Activated T-helper 1 cell treated with anti-CD3 and anti-CD28 coated beads, Interleukin-12 subunit alpha, Interleukin-12 subunit beta, Interleukin-2, Interleukin-4 antibody, amounts not matched to agents 30 ng/mL and 10 ng/mL and 1 ng/mL, durations not matched to agents 14 hours and 24 hours and 36 hours (primary cell): ENCODE measurements at regions not wholly inside any gene's neighbourhood (a gene's known extent, or its start where the extent isn't known, plus 50 kb on each side); places are given as distances from the start of the nearest gene placed in this dataset.

ENCODE experiments used
- DNase-seq: peaks from one replicate; pipeline ENCODE4 v3.0.0; 2021; ENCODE audit warnings: low spot score
- H3K27ac Mint-ChIP-seq: one replicate; pipeline ENCODE4 v1.8.0; 2021; ENCODE audit warnings: mild to moderate bottlenecking, mixed read lengths
- H3K27me3 Mint-ChIP-seq: one replicate; pipeline ENCODE4 v1.8.0; 2022; ENCODE audit warnings: mild to moderate bottlenecking, moderate library complexity, mixed read lengths; ENCODE audit not compliant: insufficient read depth
- H3K36me3 Mint-ChIP-seq: one replicate; pipeline ENCODE4 v1.8.0; 2021; ENCODE audit warnings: low read depth, mixed read lengths
- H3K4me1 Mint-ChIP-seq: one replicate; pipeline ENCODE4 v1.8.0; 2021; ENCODE audit warnings: low read depth, mixed read lengths
- H3K4me3 Mint-ChIP-seq: one replicate; pipeline ENCODE4 v1.8.0; 2021; ENCODE audit warnings: mild to moderate bottlenecking, moderate library complexity, mixed read lengths
- H3K9me3 Mint-ChIP-seq: one replicate; pipeline ENCODE4 v1.8.0; 2021; ENCODE audit warnings: mixed read lengths
- intact Hi-C: fragments of 100-400 bp; cut with micrococcal nuclease; formaldehyde crosslinking; loops from one replicate; pipeline ENCODE4 v1.15.1; 2024

DNA sequence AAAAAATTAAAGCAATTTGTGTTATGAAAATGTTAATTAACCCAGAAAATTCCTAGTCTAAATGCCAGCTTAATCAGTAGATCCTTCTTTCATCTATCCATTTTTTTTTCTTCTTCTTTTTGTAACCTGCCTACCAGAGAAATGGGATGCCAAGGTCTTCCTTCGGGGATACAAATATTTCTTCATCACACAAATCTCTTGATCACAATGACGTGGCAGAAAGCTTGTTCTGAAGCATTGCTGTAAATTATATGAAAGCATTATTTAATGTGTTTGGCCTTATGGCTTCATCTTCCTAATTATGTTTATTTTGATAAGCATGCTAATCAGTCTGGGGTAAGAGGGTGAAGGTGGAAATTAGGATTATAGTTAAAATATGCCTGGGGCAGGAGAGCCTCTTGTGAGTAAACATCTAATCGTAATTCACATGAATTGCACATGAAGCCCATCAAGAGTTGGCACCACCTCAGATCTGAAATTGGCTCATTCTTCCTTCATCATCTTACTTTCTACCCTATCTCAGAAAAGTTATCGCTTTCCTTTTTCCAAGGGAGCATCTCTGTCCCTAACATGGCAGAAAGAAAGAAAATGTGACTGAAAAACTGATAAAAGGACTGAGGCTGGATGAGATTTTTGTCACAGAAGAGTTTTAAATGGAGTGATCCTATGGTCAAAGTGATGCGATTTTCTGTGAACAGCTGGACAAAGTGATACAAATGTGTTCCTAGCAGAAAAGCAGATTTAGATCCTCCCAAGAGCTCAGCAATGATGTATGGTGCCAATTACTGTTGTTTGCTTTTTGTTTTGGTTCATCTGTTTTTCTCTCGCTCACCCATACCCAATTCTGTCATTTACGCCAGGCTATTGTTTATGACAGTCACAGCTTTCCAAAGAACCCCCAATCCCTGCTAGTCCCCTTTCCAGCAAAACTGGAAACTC, 76.9 kb upstream of the PMAIP1 start:
- no peaks in the 10 kb centered on the region for H3K4me1 Mint-ChIP-seq
- peaks cover 12% of the 10 kb centered on the region for H3K27me3 Mint-ChIP-seq
- no peaks in the 10 kb centered on the region for H3K9me3 Mint-ChIP-seq
- no peak for DNase-seq
- no peak overlapping the region for H3K4me3 Mint-ChIP-seq
- intact Hi-C loops = loop anchor here (1.0 kb wide), 4 partner anchors 40 to 364 kb away; partner anchors contain the start of gene CCBE1
- H3K36me3 Mint-ChIP-seq = no peaks in the 10 kb centered on the region
- H3K27ac Mint-ChIP-seq = no peak overlapping the region

DNA sequence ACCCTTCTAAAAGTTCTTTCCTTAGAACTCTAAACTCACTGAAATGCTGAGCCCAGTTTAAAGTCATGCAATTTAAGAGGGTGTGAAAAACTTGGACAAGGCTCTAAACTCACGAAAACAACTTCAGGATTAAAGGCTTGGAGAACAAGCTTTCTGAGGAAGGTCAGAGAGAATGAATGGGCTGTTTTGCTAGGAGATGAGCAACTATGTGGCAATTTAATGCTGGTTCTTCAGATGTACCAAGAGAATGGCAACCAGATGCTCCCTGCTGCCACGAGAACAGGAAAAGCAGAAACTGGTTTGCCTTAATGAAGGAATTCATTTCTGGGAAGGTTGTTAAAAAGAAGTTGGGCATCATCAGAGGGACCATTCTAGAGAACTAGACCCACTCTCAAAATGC, 77.8 kb upstream of the PMAIP1 start:
- H3K27ac Mint-ChIP-seq = no peak overlapping the region
- no peaks in the 10 kb centered on the region for H3K9me3 Mint-ChIP-seq
- H3K4me3 Mint-ChIP-seq = no peak overlapping the region
- intact Hi-C loops = no loop called here
- no peak for DNase-seq
- no peaks in the 10 kb centered on the region for H3K36me3 Mint-ChIP-seq
- H3K27me3 Mint-ChIP-seq = peaks cover 12% of the 10 kb centered on the region
- no peaks in the 10 kb centered on the region for H3K4me1 Mint-ChIP-seq

DNA sequence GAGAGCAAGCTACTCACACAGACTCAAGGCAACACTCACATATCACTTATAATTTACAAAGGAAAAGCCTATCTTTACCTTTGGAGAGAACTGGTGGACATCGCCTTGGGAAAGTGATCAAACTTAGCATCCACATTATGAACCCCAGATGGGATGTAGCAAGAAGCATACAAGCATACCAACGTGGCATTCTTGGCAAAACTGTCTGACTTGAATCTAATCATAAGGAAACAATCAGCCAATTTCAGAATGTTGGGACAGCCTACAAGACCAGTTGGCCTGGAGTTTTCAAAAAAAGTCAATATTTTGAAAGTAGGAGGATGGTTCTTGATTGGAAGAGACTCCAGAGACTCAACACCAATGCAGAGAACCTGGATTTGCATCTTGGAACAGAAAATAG, 79.1 kb upstream of the PMAIP1 start:
- Mint-ChIP-seq H3K36me3 (no peaks in the 10 kb centered on the region), H3K4me3 (no peak overlapping the region), H3K27me3 (peaks cover 12% of the 10 kb centered on the region), H3K4me1 (no peaks in the 10 kb centered on the region), H3K27ac (no peak overlapping the region), H3K9me3 (no peaks in the 10 kb centered on the region)
- intact Hi-C loops = no loop called here
- no peak for DNase-seq

DNA sequence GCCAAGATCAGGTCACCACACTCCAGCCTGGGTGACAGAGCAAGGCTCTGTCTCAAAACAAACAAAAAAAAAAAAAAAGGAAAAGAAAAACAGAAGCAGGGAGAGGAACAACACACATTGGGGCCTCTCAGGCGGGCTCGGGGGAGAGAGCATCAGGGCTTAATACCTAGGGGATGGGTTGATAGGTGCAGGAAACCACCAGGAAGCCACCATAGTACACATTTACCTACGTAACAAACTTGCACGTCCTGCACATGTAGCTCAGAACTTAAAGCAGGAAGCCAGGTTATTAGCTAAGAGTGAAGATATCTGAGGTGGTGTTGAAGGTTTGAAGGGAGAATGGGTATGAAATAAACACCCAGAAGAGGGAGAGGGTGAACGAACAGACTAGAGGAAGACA, 81.0 kb upstream of the PMAIP1 start:
- no peak for DNase-seq
- intact Hi-C loops = no loop called here
- peaks cover 14% of the 10 kb centered on the region for H3K27me3 Mint-ChIP-seq
- no peaks in the 10 kb centered on the region for H3K36me3 Mint-ChIP-seq
- no peak overlapping the region for H3K27ac Mint-ChIP-seq
- H3K4me3 Mint-ChIP-seq = no peak overlapping the region
- no peaks in the 10 kb centered on the region for H3K4me1 Mint-ChIP-seq
- no peaks in the 10 kb centered on the region for H3K9me3 Mint-ChIP-seq

DNA sequence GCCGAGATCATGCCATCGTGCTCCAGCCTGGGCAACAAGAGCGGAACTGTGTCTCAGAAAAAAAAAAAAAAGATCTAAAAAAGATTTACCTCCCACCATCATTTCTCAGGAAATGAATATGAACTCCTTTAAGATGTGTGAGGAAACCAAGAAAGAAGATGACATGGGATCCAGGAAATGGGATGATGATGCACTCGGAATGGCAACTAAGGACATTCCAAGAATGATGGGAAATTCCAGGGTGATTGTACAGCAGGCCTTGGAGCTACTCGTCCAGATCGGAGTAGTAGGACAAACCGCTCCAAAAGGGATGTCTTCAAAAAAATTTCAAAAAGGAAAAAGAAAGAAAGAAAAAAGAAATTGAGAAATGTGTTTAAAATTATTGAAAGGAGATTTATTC, 84.9 kb upstream of the PMAIP1 start:
- no peaks in the 10 kb centered on the region for H3K9me3 Mint-ChIP-seq
- no peak overlapping the region for H3K4me3 Mint-ChIP-seq
- no peak overlapping the region for H3K27ac Mint-ChIP-seq
- intact Hi-C loops = no loop called here
- no peaks in the 10 kb centered on the region for H3K36me3 Mint-ChIP-seq
- DNase-seq = no peak
- H3K4me1 Mint-ChIP-seq = no peaks in the 10 kb centered on the region
- H3K27me3 Mint-ChIP-seq = peaks cover 21% of the 10 kb centered on the region

DNA sequence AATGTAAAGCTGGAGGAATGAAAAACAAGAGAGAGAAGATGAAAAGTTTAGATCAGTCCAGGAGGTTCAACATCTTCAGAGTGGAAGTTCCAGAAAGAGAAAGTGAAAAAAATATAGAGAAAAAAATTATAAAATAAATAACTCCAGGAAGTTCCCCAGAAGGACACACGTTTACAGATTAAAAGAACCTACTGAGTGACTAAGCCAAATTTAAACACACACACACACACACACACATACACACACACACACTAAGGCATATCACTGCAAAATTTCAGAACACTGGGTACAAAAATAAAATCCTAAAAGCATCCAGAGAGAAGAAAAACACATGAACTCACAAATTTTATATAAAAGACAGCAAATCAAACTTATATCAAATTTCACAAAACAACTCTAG, 85.9 kb upstream of the PMAIP1 start:
- H3K4me3 Mint-ChIP-seq = no peak overlapping the region
- no peaks in the 10 kb centered on the region for H3K9me3 Mint-ChIP-seq
- H3K36me3 Mint-ChIP-seq = no peaks in the 10 kb centered on the region
- no peaks in the 10 kb centered on the region for H3K4me1 Mint-ChIP-seq
- intact Hi-C loops = no loop called here
- no peak for DNase-seq
- no peak overlapping the region for H3K27ac Mint-ChIP-seq
- H3K27me3 Mint-ChIP-seq = peaks cover 19% of the 10 kb centered on the region

DNA sequence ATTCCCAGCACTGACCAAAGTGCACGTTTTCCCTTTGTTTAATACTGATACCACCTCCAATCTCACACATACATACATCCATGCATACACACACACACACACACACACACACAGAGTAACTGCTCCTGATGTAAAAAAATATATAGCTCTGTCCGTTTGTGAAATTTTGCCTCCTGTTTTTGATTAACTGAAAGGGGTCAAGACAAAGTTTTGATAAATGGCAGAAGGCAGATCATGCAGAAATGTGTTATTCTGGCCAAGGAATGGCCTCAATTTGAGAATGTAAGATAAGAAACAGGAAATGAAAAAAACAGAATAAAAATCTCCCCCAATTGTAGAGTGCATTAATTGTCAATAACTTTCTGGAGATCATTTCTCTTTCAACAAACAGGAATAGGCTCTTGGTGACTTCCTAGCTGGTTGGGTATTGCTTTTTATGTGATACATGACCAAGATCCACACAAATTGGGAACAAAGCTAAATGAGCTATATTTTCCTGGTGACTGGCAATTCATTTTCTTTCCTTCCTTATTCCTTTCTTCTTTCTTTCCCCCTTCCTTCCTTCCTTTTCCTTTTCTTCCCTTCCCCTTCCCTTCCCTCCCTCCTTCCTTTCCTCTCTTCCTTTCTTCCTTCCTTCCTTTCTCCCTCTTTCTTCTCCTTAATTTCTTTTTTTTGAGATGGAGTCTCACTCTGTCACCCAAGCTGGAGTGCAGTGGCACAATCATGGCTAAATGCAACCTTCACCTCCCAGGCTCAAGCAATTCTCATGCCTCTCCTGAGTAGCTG, 88.9 kb upstream of the PMAIP1 start:
- no peak for DNase-seq
- no peak overlapping the region for H3K4me3 Mint-ChIP-seq
- H3K4me1 Mint-ChIP-seq = no peaks in the 10 kb centered on the region
- H3K36me3 Mint-ChIP-seq = no peaks in the 10 kb centered on the region
- intact Hi-C loops = no loop called here
- H3K9me3 Mint-ChIP-seq = no peaks in the 10 kb centered on the region
- H3K27me3 Mint-ChIP-seq = peaks cover 30% of the 10 kb centered on the region
- H3K27ac Mint-ChIP-seq = no peak overlapping the region

DNA sequence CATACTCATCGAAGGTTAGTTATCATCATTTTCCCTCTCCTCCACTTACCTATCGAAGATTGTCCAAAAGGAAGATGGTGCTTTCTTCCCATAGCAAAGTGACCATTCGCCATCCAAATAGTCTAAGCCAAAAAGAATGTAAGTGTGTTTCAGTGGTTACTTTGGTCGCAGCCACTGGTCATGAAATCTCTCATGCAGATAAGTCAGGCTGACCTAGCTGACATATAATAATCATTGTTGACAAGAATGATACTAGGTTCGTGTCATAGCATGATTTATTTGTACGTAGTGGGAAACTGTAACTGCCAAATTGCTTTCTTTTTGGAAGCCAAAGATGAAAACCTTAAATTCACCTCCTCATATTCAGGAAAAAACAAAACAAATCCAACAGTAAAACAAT, 89.6 kb upstream of the PMAIP1 start:
- Mint-ChIP-seq H3K27ac (no peak overlapping the region), H3K4me3 (no peak overlapping the region), H3K9me3 (no peaks in the 10 kb centered on the region), H3K4me1 (no peaks in the 10 kb centered on the region), H3K36me3 (no peaks in the 10 kb centered on the region), H3K27me3 (peaks cover 30% of the 10 kb centered on the region)
- DNase-seq = no peak
- intact Hi-C loops = no loop called here

DNA sequence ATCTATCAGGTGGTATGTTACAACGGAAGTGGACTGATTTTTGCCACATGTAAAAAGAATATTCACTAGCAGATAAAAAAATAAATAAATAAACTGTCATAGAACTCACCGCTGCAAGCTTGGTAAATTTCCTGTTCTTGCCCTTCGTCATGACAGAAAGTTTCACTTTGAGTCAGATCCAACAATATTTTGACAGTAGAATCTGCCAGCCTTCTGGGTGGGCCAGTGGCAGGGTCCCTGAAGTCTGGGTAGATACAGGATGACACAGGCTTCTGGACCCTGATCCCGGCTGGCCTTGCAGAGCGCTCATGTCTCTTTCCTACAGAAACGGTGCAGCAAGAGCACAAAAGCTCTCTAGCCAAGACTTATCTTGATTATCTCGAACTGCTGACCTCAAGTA, 97.8 kb upstream of the PMAIP1 start:
- H3K4me1 Mint-ChIP-seq = peaks cover 10% of the 10 kb centered on the region
- no peaks in the 10 kb centered on the region for H3K9me3 Mint-ChIP-seq
- intact Hi-C loops = no loop called here
- no peak overlapping the region for H3K4me3 Mint-ChIP-seq
- H3K27me3 Mint-ChIP-seq = peaks cover 19% of the 10 kb centered on the region
- H3K36me3 Mint-ChIP-seq = no peaks in the 10 kb centered on the region
- H3K27ac Mint-ChIP-seq = no peak overlapping the region
- DNase-seq = no peak

DNA sequence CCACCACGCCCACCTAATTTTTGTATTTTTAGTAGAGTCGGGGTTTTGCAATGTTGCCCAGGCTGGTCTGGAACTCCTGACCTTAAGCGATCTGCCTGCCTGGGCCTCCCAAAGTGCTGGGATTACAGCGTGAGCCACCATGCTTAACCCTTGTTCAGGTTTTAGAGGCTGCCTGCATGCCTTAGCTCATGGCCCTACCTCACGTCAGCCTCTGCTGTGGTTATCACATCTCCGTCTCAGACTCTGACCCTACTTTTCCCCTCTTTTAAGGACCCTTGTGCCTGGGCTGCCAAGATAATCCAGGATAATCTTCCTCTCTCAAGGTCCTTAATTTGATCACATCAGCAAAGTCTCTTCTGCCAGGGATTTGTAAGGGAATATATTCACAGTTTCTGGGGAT, 98.2 kb upstream of the PMAIP1 start:
- Mint-ChIP-seq H3K4me1 (peaks cover 10% of the 10 kb centered on the region), H3K4me3 (no peak overlapping the region), H3K9me3 (no peaks in the 10 kb centered on the region), H3K36me3 (no peaks in the 10 kb centered on the region), H3K27me3 (peaks cover 15% of the 10 kb centered on the region), H3K27ac (no peak overlapping the region)
- intact Hi-C loops = no loop called here
- DNase-seq = no peak

DNA sequence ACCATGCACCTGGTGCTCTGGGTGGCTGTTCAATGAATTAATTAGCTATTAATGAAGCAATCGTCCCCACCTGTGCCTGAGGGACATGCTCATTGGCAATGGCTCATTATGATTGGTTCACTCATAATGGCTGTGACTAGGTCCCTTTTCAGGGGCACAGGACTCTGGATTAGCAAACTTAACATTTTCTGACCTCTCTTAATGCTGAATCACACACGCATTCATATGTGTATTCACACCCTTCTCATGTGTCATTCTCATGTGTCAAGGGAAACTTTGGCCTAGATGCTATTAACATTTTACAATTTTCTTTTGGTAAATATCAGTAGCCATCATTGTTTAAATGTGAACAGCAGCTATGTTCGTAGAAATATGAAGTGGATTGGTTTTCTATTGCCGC, 98.9 kb upstream of the PMAIP1 start:
- DNase-seq = no peak
- Mint-ChIP-seq H3K9me3 (no peaks in the 10 kb centered on the region), H3K27me3 (peaks cover 11% of the 10 kb centered on the region), H3K36me3 (no peaks in the 10 kb centered on the region), H3K27ac (no peak overlapping the region), H3K4me1 (peaks cover 10% of the 10 kb centered on the region), H3K4me3 (no peak overlapping the region)
- intact Hi-C loops = no loop called here

DNA sequence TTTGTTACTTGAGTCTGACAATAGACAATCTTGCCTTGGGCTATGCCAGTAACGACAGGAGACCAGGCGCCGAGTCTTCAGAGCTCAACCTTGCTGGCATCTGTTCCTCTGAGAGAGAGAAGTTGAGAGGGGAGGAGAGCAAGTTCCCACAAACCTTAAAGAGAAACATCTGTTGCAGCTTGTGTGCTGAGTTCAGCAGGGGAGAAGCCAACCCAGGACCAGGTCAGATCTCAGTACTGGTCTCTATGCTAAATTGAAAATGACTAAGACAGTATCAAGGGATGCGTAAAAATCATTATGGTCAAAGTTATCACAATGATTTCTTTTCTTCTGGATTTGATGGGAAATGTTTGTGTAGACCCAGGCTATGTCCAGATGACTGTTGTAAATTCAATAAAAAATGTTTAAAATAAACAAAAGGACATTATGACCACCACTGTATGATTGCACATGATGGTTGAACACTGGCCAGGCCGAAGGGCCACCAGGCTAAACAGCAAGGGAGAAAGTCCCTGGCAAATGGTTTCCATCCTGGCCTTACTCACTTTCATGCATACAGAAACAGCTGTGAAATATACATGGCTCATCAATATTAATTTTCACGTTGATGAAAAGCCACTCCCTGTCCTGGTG, 100.3 kb upstream of the PMAIP1 start:
- no peak overlapping the region for H3K27ac Mint-ChIP-seq
- H3K9me3 Mint-ChIP-seq = no peaks in the 10 kb centered on the region
- H3K36me3 Mint-ChIP-seq = no peaks in the 10 kb centered on the region
- H3K4me3 Mint-ChIP-seq = no peak overlapping the region
- DNase-seq = no peak
- H3K27me3 Mint-ChIP-seq = peaks cover 11% of the 10 kb centered on the region
- H3K4me1 Mint-ChIP-seq = peaks cover 10% of the 10 kb centered on the region
- intact Hi-C loops = no loop called here

DNA sequence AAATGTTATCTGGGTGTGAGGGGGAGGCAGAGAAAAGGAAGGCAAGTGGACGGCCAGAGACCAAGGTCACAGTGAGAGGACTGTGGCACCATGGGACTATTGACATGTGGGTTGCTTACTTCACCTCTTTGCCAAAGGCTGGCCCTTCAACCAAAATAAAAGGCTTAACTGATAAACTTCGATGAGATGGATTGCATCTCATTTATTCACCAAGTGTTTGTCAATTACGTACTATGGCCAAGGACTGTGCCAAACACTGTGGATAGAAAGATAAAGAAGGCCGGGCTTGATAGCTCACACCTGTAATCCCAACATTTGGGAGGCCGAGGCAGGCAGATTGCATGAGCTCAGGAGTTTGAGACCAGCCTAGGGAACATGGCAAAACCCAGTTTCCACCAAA, 98.7 kb upstream of the CCBE1 start:
- H3K27ac Mint-ChIP-seq = no peak overlapping the region
- H3K36me3 Mint-ChIP-seq = no peaks in the 10 kb centered on the region
- H3K4me1 Mint-ChIP-seq = no peaks in the 10 kb centered on the region
- intact Hi-C loops = no loop called here
- no peak for DNase-seq
- H3K4me3 Mint-ChIP-seq = no peak overlapping the region
- H3K9me3 Mint-ChIP-seq = no peaks in the 10 kb centered on the region
- peaks cover 13% of the 10 kb centered on the region for H3K27me3 Mint-ChIP-seq
